Stimulated activated CD8-positive, alpha-beta memory T cell treated with anti-CD3 and anti-CD28 coated beads, Interleukin-7, amount 100 ng/mL, for 4 hours (primary cell): ENCODE measurements at regions not wholly inside any gene's neighbourhood (a gene's known extent, or its start where the extent isn't known, plus 50 kb on each side); places are given as distances from the start of the nearest gene placed in this dataset.

Experiments used
- DNase-seq, 2 donors: peaks; one replicate each; pipeline ENCODE4 v3.0.0-alpha.2; 2020; ENCODE audit warnings: low read depth in 2 of 2

DNA sequence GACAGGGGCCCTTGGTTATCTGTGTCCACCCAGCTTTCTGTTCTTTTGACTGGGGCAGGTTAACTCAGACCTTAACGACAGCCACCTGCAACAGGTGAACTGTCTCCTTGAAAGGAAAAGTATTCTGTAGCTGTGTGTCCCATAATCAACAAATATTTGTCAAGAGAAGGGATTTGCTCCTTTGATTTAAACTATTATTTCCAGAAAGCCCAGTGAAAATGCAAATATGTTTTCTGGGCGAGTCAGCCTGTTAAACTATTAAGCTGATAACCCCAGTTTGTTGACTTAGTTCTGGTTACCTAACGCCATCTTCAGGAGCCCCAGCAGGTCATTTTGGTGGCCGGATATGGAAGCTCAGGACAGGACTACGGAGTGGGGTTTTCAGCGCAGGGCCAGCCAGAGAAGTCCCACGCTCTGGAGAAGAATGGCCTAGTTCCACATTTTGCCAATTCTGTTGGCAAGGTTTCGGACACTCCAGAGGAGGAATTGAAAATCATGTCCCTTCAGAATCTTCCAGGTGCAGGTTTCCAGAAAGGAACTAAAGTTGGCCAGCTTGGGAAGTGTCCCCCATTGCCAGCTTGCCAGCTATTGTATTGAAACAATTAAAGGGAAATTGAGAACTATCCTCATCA is 54.5 kb downstream of the ADRA2A start:
- DNase-seq = no peak

DNA sequence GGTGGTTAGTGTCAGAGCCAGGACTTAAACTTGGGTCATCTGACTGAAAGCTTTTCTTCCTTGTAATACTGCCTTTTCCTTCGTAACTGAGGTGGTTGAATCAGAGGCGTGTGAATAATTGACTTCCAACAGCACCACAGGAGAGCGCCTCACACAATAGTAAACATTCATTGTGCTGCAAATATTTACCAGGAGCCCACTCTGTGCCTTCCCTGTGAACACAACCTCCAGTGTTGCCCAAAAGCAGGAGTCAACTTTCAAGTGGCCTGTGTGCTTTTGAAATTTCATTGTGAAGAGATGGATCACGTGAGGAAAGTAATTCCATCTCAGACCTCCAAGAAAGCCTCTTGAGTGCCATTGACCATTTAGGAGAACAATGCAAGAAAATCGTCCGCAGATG is 60.2 kb downstream of the ADRA2A start:
- DNase-seq = no peak

GRCh38 chr10:111137587-111137986 is 60.8 kb downstream of the ADRA2A start:
- DNase-seq = no peak

DNA sequence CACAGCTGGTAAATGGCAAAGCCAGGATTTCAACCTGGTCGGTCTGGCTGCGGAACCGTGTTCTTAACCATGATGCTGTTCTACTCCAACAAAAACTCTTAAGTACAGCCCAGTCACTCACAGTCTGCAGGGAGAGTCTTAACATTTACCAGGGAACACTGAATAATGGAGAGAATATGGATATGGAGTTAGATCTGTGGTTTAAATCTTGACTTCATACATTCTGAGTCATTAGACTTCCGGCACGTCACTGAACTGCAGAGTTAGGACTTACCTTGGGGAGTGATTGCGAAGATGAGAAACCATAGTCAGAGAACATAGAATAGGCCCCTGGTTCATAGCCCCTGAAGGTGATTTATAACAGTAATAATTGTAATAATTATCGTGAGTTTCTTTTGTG is 61.7 kb downstream of the ADRA2A start:
- DNase-seq = no peak

GRCh38 chr10:111139567-111139966 is 62.7 kb downstream of the ADRA2A start:
- DNase-seq = no peak

- DNase-seq = no peak
Observed at GRCh38 chr10:111142092-111142768, 65.4 kb downstream of the ADRA2A start.

GRCh38 chr10:111146025-111146640 is 69.3 kb downstream of the ADRA2A start:
- no peak for DNase-seq

GRCh38 chr10:111148025-111148424 is 71.2 kb downstream of the ADRA2A start:
- DNase-seq = no peak

DNA sequence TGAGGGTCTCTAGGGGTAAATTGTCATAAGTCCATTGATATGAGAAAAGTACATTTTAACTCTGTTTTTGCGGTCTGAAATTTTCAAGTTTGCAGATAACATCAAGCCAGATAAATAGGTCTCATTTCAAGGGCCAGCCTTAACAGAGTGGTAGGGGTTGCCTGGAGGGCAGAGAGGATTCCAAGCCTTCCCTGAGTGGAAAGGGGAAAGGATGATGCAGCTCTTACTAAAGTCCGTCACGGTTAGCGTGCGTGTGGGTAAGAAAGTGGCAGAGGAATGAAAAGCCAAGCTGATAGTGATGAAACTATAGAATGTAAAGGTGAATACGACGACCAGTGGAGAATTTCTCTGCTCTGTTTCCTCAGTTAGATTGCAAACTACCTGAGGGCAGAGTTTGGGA is 71.6 kb downstream of the ADRA2A start:
- DNase-seq = no peak

- DNase-seq = no peak
Observed at GRCh38 chr10:111150691-111151090, 73.9 kb downstream of the ADRA2A start.

- no peak for DNase-seq
Observed at GRCh38 chr10:111151595-111152307, 74.9 kb downstream of the ADRA2A start.

GRCh38 chr10:111156754-111157153 is 79.9 kb downstream of the ADRA2A start:
- no peak for DNase-seq

DNA sequence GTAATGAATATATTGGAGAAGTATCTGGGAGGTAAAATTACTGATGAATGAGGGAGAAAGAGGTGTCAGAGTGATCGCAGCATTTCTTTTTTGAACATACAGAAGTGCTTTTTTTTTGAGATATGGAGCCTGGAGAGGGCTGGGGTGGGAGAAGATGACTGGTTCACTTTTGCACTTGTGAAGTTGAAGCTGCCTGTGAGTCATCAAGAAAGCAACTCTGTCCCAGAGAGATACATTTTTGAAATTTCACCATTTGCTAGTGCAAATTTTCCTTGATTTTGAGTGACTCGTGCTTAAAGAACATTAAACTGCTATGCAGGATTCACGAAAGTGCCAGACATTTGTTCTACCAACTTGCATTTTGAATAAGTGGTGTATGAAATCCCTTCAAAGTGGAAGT is 81.8 kb downstream of the ADRA2A start:
- DNase-seq = no peak

DNA sequence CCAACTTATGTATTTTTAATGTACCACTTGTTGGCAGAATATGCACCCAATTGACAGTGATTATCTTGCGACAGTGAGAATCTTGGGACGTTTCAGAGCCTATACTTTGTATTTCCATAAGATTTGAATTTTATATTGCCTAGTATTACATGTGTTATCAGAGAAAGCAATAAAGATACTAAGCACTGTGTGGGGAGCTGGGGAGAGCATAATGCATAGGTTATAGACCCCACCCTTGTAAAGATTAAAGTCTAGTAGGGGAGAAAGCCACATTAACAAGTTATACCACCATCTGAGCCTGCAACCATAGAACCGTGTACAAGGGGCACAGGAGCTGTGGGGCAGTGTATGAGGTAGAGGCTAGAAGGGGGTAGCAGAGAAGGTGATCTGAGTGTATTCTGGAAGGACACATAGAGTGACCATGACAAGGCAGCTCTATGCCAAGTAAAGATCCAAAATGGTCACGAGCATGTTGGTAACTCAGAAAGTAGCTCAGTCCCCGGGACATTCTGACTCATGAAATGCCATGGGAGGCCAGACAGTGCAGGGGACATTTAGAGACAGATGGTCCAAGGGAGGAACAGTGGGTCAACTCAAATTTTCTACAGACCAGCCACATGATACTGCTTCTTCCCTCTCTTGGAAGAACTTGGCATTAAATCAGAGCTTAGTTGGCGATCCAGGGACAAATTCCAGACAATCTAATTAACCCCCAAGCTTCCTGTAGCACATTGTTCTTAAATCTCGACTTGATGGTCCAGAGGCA is 84.5 kb downstream of the ADRA2A start:
- no peak for DNase-seq

- DNase-seq = no peak
Observed at GRCh38 chr10:111171183-111171582, 94.4 kb downstream of the ADRA2A start.

GRCh38 chr10:111175787-111176186 is 99.0 kb downstream of the ADRA2A start:
- DNase-seq = no peak

DNA sequence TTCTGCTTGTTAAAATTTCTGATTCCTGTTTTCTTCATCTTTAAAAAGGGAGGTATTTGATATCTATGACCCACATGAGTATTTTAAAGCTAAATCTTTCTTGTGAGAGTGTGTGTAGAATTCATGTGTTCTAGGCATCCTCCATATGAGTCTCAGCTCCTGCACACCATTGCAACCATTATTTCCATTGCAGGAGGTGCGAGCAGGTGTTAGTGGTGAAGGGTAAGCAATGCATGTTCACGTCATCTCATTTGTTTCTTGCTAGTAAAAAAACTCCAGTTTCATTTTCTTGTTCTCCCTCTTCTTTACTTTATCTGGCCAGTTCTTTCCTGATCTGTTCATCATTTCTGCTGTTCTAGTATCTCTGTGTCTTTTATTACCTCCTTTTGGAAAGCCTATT is 100.5 kb downstream of the ADRA2A start:
- no peak for DNase-seq

DNA sequence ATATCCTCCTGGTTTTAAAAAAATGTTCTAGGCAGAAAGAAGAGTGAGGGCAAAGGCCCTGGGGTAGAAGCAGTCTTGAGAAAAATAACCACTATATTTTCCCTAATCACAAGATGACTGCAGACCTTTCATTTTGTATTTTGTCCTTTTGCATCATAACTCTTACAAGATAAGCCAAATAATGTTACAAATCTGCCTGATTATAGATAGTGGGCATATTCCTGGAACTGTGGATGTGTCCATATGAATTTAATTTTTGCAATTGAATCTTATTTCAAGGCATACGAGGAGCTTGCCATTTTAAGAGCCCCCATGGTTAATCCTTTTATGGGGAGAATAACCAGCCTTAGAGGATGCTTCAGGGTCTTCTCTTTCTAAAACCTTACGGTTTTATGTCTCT is 102.7 kb downstream of the ADRA2A start:
- DNase-seq = no peak

DNA sequence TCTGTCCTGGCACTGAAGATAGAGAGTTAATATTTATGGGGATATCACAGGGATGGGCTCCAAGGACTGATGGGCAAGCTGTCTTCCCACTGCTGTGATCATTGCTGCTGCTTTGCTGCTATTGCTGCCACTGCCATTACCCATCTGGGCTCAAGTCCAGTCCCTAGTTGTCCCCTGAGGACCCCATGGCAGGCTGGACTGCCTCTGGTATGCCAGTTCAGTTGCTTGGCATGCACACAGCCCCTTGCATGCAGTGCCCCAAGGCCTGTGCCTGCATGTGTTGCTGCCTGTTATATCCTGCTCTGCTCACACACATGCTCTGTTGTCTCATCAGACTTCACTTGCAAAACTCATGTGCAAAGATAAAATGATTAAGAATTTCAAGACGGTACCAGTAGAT is 109.5 kb downstream of the ADRA2A start:
- DNase-seq = no peak

- DNase-seq = no peak
Observed at GRCh38 chr10:111187096-111187495, 110.3 kb downstream of the ADRA2A start.

DNA sequence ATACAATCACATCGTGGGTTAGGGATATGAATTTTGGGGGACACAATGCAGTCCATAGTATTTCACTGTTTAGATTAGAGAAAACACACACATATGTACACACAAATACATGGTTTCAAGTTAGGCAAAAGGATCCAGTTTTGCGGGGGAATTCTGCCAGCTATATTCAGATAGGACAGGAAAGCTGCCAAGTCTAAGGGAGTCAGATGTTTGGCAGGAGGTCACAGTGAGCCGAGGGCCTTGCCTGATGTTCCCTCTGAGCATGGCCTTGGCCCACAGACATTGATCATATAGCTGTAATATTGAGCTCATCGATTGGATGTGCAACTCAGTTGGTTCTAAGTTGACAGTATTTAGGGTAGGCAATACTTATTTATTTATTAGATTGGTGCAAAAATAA is 122.8 kb downstream of the ADRA2A start:
- no peak for DNase-seq
